HEK293 (cell line): ENCODE measurements at regions not wholly inside any gene's neighbourhood (a gene's known extent, or its start where the extent isn't known, plus 50 kb on each side); places are given as distances from the start of the nearest gene placed in this dataset.

Source experiments
- CTCF ChIA-PET: fragments of 350-600 bp; formaldehyde crosslinking; extraction: SDS; loops from one replicate; lab custom pipeline; 2021; ENCODE audit warnings: antibody characterized with exemption; lab: Yijun Ruan, JAX
- POLR2A ChIA-PET: fragments of 300-600 bp; formaldehyde crosslinking; extraction: SDS; loops from one replicate; lab custom pipeline; 2020; ENCODE audit warnings: antibody characterized with exemption, inconsistent platforms; lab: Yijun Ruan, JAX
- H3K27ac ChIP-seq: fragments of 200-500 bp; sonication (Bioruptor generic); 2 replicates; pipeline ENCODE4 v1.5.1; 2014; ENCODE audit warnings: low read depth, low read length, control low read depth, inconsistent platforms; ENCODE audit errors: extremely low read depth
- H3K36me3 ChIP-seq, 2 experiments: fragments of 200-500 bp in 1 of 2; sonication (Bioruptor generic) in 1 of 2; 1 replicate in 1 of 2; 2 replicates in 1 of 2; pipeline ENCODE4 v1.5.1; 2014 to 2017; ENCODE audit warnings: inconsistent platforms in 2 of 2, low read length in 2 of 2; ENCODE audit not compliant: control insufficient read depth in 2 of 2, insufficient read depth in 1 of 2
- H3K4me1 ChIP-seq: fragments of 200-500 bp; sonication (Bioruptor generic); 2 replicates; pipeline ENCODE4 v1.5.1; 2014; ENCODE audit warnings: mild to moderate bottlenecking, low read length, inconsistent platforms; ENCODE audit not compliant: control insufficient read depth, insufficient read depth
- H3K4me3 ChIP-seq: 2 replicates; pipeline ENCODE4 v1.5.1; 2011; ENCODE audit warnings: low read depth, mild to moderate bottlenecking, control low read depth, low read length, moderate library complexity
- H3K9me3 ChIP-seq: fragments of 200-500 bp; sonication (Bioruptor generic); 2 replicates; pipeline ENCODE4 v1.5.1; 2014; ENCODE audit warnings: low read depth, low read length, inconsistent platforms; ENCODE audit not compliant: control insufficient read depth, insufficient read depth
- BCL11A ChIP-seq: fragments of 450-650 bp; formaldehyde crosslinking; IDR thresholded peaks from 2 replicates; pipeline ENCODE4 v1.5.1; 2016; ENCODE audit warnings: low read depth, missing biosample characterization, missing genetic modification characterization
- HIC1 ChIP-seq: fragments of 450-650 bp; formaldehyde crosslinking; IDR thresholded peaks from 2 replicates; pipeline ENCODE4 v1.5.1; 2016; ENCODE audit warnings: missing biosample characterization, missing genetic modification characterization
- PRDM1 ChIP-seq: fragments of 450-650 bp; formaldehyde crosslinking; IDR thresholded peaks from 2 replicates; pipeline ENCODE4; 2016; ENCODE audit warnings: missing biosample characterization, missing genetic modification characterization
- PRDM2 ChIP-seq: fragments of 450-650 bp; formaldehyde crosslinking; IDR thresholded peaks from 2 replicates; pipeline ENCODE4 v1.5.1; 2016; ENCODE audit warnings: missing biosample characterization, missing genetic modification characterization, borderline replicate concordance
- REPIN1 ChIP-seq: fragments of 450-650 bp; formaldehyde crosslinking; IDR thresholded peaks from 2 replicates; pipeline ENCODE4 v1.5.1; 2017; ENCODE audit warnings: missing biosample characterization, missing genetic modification characterization, low read depth
- ZBTB1 ChIP-seq: fragments of 450-650 bp; formaldehyde crosslinking; IDR thresholded peaks from 2 replicates; pipeline ENCODE4 v1.5.1; 2016; ENCODE audit warnings: missing biosample characterization, missing genetic modification characterization
- ZBTB17 ChIP-seq: fragments of 450-650 bp; formaldehyde crosslinking; IDR thresholded peaks from 2 replicates; pipeline ENCODE4 v1.5.1; 2016; ENCODE audit warnings: missing biosample characterization, missing genetic modification characterization
- ZFHX2 ChIP-seq: fragments of 450-650 bp; formaldehyde crosslinking; conservative IDR thresholded peaks from 2 replicates; pipeline ENCODE4 v1.5.1; 2016; ENCODE audit warnings: missing biosample characterization, missing genetic modification characterization
- ZNF140 ChIP-seq: fragments of 450-650 bp; formaldehyde crosslinking; IDR thresholded peaks from 2 replicates; pipeline ENCODE4 v1.5.1; 2016; ENCODE audit warnings: missing biosample characterization, missing genetic modification characterization
- ZNF169 ChIP-seq: fragments of 450-650 bp; formaldehyde crosslinking; IDR thresholded peaks from 2 replicates; pipeline ENCODE4 v1.5.1; 2016; ENCODE audit warnings: missing biosample characterization, missing genetic modification characterization
- ZNF174 ChIP-seq: fragments of 450-650 bp; formaldehyde crosslinking; IDR thresholded peaks from 2 replicates; pipeline ENCODE4 v1.5.0; 2017; ENCODE audit warnings: missing biosample characterization, mild to moderate bottlenecking, missing genetic modification characterization
- ZNF184 ChIP-seq: fragments of 450-650 bp; IDR thresholded peaks from 2 replicates; pipeline ENCODE4 v1.5.1; 2018; ENCODE audit warnings: missing biosample characterization, mild to moderate bottlenecking, missing genetic modification characterization
- ZNF19 ChIP-seq: fragments of 450-650 bp; formaldehyde crosslinking; IDR thresholded peaks from 2 replicates; pipeline ENCODE4; 2016; ENCODE audit warnings: missing biosample characterization, missing genetic modification characterization, low read depth
- ZNF24 ChIP-seq: fragments of 450-650 bp; formaldehyde crosslinking; IDR thresholded peaks from 2 replicates; pipeline ENCODE4 v1.5.1; 2016; ENCODE audit warnings: missing biosample characterization, missing genetic modification characterization
- ZNF341 ChIP-seq: fragments of 450-650 bp; formaldehyde crosslinking; IDR thresholded peaks from 2 replicates; pipeline ENCODE4; 2016; ENCODE audit warnings: low read depth, missing biosample characterization, missing genetic modification characterization
- ZNF501 ChIP-seq: fragments of 450-650 bp; formaldehyde crosslinking; IDR thresholded peaks from 2 replicates; pipeline ENCODE4 v1.5.1; 2016; ENCODE audit warnings: missing biosample characterization, missing genetic modification characterization
- ZNF561 ChIP-seq: fragments of 450-650 bp; IDR thresholded peaks from 2 replicates; pipeline ENCODE4 v1.5.1; 2018; ENCODE audit warnings: missing biosample characterization, missing genetic modification characterization, borderline replicate concordance
- ZNF610 ChIP-seq: fragments of 450-650 bp; formaldehyde crosslinking; IDR thresholded peaks from 2 replicates; pipeline ENCODE4 v1.5.1; 2016; ENCODE audit warnings: missing biosample characterization, missing genetic modification characterization, borderline replicate concordance
- ZNF785 ChIP-seq: fragments of 450-650 bp; formaldehyde crosslinking; IDR thresholded peaks from 2 replicates; pipeline ENCODE4 v1.5.1; 2016; ENCODE audit warnings: missing biosample characterization, missing genetic modification characterization
- TF ChIP-seq, protein P1 (sequence below): fragments of 450-650 bp; formaldehyde crosslinking; IDR thresholded peaks from 2 replicates; pipeline ENCODE4 v1.5.1; 2016; ENCODE audit warnings: missing biosample characterization, missing genetic modification characterization
- TF ChIP-seq, protein P2 (sequence below): fragments of 450-650 bp; formaldehyde crosslinking; conservative IDR thresholded peaks from 2 replicates; pipeline ENCODE4 v1.5.1; 2016; ENCODE audit warnings: low read depth, missing biosample characterization, missing genetic modification characterization
- TF ChIP-seq, protein P3 (sequence below): fragments of 450-650 bp; formaldehyde crosslinking; IDR thresholded peaks from 2 replicates; pipeline ENCODE4 v1.5.1; 2016; ENCODE audit warnings: missing biosample characterization, missing genetic modification characterization, borderline replicate concordance

DNA sequence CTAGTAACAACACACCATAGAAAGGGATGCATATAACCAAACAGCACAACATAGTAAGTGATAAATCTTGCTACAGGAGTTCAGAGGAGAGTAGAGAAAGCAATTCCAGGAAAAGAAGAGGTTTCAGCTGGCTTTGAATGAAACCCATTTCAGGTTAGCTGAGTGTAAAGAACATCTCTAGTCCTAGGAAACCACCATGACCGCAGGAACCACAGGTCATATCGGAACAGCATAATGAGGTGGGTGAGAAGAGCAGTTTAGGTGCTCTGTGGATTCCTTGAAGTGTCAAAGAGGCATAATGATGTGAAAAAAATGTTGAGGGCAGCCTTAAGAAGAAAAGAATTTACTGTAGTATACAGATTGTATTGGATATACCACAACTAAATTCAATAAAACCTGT lies 507.5 kb downstream of the MTRR start:
- H3K36me3 ChIP-seq = no peaks in the 10 kb centered on the region
- no peak overlapping the region for H3K4me3 ChIP-seq
- CTCF ChIA-PET = interaction anchor here (0.7 kb wide), 1 partner anchor 20 kb away, joined by 3 read pairs; no protein-coding TSS in a partner anchor
- TF ChIP-seq ZNF785 (no peak), ZNF341 (tag by site-specific recombination) (no peak), ZNF19 (no peak), REPIN1 (no peak), ZNF174 (tag by site-specific recombination) (no peak), ZNF501 (tag by site-specific recombination) (no peak), HIC1 (tag by site-specific recombination) (no peak), ZBTB1 (tag by site-specific recombination) (no peak)
- TF ChIP-seq, protein P1, sequence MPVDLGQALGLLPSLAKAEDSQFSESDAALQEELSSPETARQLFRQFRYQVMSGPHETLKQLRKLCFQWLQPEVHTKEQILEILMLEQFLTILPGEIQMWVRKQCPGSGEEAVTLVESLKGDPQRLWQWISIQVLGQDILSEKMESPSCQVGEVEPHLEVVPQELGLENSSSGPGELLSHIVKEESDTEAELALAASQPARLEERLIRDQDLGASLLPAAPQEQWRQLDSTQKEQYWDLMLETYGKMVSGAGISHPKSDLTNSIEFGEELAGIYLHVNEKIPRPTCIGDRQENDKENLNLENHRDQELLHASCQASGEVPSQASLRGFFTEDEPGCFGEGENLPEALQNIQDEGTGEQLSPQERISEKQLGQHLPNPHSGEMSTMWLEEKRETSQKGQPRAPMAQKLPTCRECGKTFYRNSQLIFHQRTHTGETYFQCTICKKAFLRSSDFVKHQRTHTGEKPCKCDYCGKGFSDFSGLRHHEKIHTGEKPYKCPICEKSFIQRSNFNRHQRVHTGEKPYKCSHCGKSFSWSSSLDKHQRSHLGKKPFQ (tag by site-specific recombination) = no peak
- TF ChIP-seq, protein P2, sequence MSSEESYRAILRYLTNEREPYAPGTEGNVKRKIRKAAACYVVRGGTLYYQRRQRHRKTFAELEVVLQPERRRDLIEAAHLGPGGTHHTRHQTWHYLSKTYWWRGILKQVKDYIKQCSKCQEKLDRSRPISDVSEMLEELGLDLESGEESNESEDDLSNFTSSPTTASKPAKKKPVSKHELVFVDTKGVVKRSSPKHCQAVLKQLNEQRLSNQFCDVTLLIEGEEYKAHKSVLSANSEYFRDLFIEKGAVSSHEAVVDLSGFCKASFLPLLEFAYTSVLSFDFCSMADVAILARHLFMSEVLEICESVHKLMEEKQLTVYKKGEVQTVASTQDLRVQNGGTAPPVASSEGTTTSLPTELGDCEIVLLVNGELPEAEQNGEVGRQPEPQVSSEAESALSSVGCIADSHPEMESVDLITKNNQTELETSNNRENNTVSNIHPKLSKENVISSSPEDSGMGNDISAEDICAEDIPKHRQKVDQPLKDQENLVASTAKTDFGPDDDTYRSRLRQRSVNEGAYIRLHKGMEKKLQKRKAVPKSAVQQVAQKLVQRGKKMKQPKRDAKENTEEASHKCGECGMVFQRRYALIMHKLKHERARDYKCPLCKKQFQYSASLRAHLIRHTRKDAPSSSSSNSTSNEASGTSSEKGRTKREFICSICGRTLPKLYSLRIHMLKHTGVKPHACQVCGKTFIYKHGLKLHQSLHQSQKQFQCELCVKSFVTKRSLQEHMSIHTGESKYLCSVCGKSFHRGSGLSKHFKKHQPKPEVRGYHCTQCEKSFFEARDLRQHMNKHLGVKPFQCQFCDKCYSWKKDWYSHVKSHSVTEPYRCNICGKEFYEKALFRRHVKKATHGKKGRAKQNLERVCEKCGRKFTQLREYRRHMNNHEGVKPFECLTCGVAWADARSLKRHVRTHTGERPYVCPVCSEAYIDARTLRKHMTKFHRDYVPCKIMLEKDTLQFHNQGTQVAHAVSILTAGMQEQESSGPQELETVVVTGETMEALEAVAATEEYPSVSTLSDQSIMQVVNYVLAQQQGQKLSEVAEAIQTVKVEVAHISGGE (tag by site-specific recombination) = no peak
- TF ChIP-seq, protein P3, sequence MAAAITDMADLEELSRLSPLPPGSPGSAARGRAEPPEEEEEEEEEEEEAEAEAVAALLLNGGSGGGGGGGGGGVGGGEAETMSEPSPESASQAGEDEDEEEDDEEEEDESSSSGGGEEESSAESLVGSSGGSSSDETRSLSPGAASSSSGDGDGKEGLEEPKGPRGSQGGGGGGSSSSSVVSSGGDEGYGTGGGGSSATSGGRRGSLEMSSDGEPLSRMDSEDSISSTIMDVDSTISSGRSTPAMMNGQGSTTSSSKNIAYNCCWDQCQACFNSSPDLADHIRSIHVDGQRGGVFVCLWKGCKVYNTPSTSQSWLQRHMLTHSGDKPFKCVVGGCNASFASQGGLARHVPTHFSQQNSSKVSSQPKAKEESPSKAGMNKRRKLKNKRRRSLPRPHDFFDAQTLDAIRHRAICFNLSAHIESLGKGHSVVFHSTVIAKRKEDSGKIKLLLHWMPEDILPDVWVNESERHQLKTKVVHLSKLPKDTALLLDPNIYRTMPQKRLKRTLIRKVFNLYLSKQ (tag by site-specific recombination) = no peak
- H3K27ac ChIP-seq = no peak overlapping the region
- H3K4me1 ChIP-seq = no peaks in the 10 kb centered on the region
- POLR2A ChIA-PET = no interaction called here
- no peaks in the 10 kb centered on the region for H3K9me3 ChIP-seq

DNA sequence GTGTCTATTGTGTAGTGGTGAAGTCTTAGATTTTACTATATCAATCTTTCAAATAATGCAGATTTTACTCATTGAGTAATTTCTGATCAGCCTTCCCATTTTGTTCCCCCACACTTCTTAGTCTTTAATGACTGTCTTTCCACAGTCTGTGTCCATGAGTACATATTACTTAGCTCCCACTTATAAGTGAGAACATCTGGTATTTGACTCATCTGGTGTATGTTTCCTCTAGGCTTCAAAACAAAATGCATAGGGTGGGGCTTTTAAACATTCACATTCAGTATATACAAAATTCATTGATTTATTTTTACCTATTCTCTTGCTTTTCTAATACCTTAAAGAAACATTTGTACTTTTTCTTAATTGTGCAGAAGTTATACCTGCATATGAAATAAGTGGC lies 513.0 kb downstream of the MTRR start:
- CTCF ChIA-PET = no interaction called here
- no peaks in the 10 kb centered on the region for H3K4me1 ChIP-seq
- POLR2A ChIA-PET = no interaction called here
- TF ChIP-seq PRDM1 = no peak
- TF ChIP-seq ZBTB17 (tag by site-specific recombination) = no peak
- TF ChIP-seq ZNF610 (tag by site-specific recombination) = no peak
- TF ChIP-seq ZNF169 (tag by site-specific recombination) = no peak
- TF ChIP-seq ZNF24 (tag by site-specific recombination) = no peak
- no peak for TF ChIP-seq ZFHX2 (tag by site-specific recombination)
- no peak for TF ChIP-seq ZNF561
- no peak for TF ChIP-seq ZBTB1 (tag by site-specific recombination)
- no peak for TF ChIP-seq PRDM2 (tag by site-specific recombination)
- TF ChIP-seq ZNF140 (tag by site-specific recombination) = no peak
- no peak for TF ChIP-seq ZNF184
- TF ChIP-seq BCL11A = no peak

More for the DNA sequence above, 513.0 kb downstream of the MTRR start:
- Histone ChIP-seq H3K36me3 (no peaks in the 10 kb centered on the region), H3K9me3 (no peaks in the 10 kb centered on the region), H3K27ac (no peak overlapping the region), H3K4me3 (no peak overlapping the region)
